Endothelial cell of umbilical vein (primary cell): ENCODE measurements at regions not wholly inside any gene's neighbourhood (a gene's known extent, or its start where the extent isn't known, plus 50 kb on each side); places are given as distances from the start of the nearest gene placed in this dataset.

Source experiments
- BruUV-seq: library from RNA; stranded (reverse); fragments of 400-500 nt; replicated peaks from 2 replicates; lab custom pipeline; 2021; lab: Mats Ljungman, UMichigan
- CTCF ChIA-PET: fragments of 300-600, 350-600 bp; sonication (Branson Sonifier 250); formaldehyde crosslinking; loops from one replicate; lab custom pipeline; 2021; ENCODE audit warnings: antibody characterized with exemption, inconsistent platforms; lab: Charles Lee
- POLR2A ChIA-PET: fragments of 300-600, 350-600 bp; sonication (Branson Sonifier 250); formaldehyde crosslinking; loops from one replicate; lab custom pipeline; 2021; ENCODE audit warnings: antibody characterized with exemption, inconsistent platforms; lab: Charles Lee
- DNase-seq: peaks from one replicate; pipeline ENCODE4 v3.0.0-alpha.2; 2011; ENCODE audit warnings: low read depth, low spot score
- FAIRE-seq: peaks from 2 replicates; lab custom pipeline; 2011; peaks lifted over from hg19 to GRCh38; lab: Jason Lieb, UNC
- H2AFZ ChIP-seq: 2 replicates; pipeline ENCODE4 v1.6.0; 2012; ENCODE audit warnings: low read depth, low read length, control low read depth, inconsistent platforms
- H3K27ac ChIP-seq: 2 replicates; pipeline ENCODE4 v1.5.1; 2011; ENCODE audit warnings: low read depth, mild to moderate bottlenecking, control low read depth, low read length, moderate library complexity; ENCODE audit not compliant: insufficient read depth
- H3K27me3 ChIP-seq, 2 experiments: 2 replicates each; pipeline versions ENCODE4 v1.6.0 to v1.6.1; 2011; ENCODE audit warnings: low read length in 2 of 2, mixed read lengths in 1 of 2; ENCODE audit not compliant: control insufficient read depth in 2 of 2, insufficient read depth in 2 of 2
- H3K36me3 ChIP-seq, 2 experiments: 2 replicates in 1 of 2; 3 replicates in 1 of 2; pipeline ENCODE4 v1.5.1; 2011; ENCODE audit warnings: low read length in 2 of 2, mild to moderate bottlenecking in 1 of 2, moderate library complexity in 1 of 2; ENCODE audit not compliant: control insufficient read depth in 2 of 2, insufficient read depth in 2 of 2; ENCODE audit errors: extremely low read depth in 1 of 2
- H3K4me1 ChIP-seq: 3 replicates; pipeline ENCODE4 v1.5.1; 2011; ENCODE audit warnings: mild to moderate bottlenecking, low read length; ENCODE audit not compliant: control insufficient read depth, insufficient read depth; ENCODE audit errors: extremely low read depth
- H3K4me2 ChIP-seq: 2 replicates; pipeline ENCODE4 v1.6.1; 2011; ENCODE audit warnings: low read length, control low read depth, mixed read lengths; ENCODE audit not compliant: insufficient read depth
- H3K4me3 ChIP-seq, 3 experiments: fragments of 200-600 bp in 1 of 3; sonication (generic), shearing (Covaris generic) in 1 of 3; replicated peaks in 1 of 3; 2 replicates each; pipeline ENCODE4 v1.5.1; 2011 to 2016; ENCODE audit warnings: control low read depth in 3 of 3, low read length in 3 of 3, mild to moderate bottlenecking in 2 of 3, inconsistent platforms in 1 of 3, low read depth in 1 of 3, moderate library complexity in 1 of 3; ENCODE audit not compliant: insufficient read depth in 1 of 3
- H3K79me2 ChIP-seq: 2 replicates; pipeline ENCODE4 v1.6.0; 2012; ENCODE audit warnings: low read length, inconsistent platforms; ENCODE audit not compliant: control insufficient read depth, insufficient read depth
- H3K9ac ChIP-seq: replicated peaks from 2 replicates; pipeline ENCODE3; 2011; ENCODE audit warnings: low read length, control low read depth; ENCODE audit not compliant: insufficient read depth; ENCODE audit errors: extremely low read depth
- H3K9me1 ChIP-seq: replicated peaks from 3 replicates; pipeline ENCODE4 v1.6.0; 2011; ENCODE audit warnings: mild to moderate bottlenecking, low read length; ENCODE audit not compliant: control insufficient read depth, insufficient read depth; ENCODE audit errors: extremely low read depth
- H3K9me3 ChIP-seq: replicated peaks from 2 replicates; pipeline ENCODE4 v1.5.1; 2012; ENCODE audit warnings: low read length, inconsistent platforms; ENCODE audit not compliant: control insufficient read depth, insufficient read depth
- H4K20me1 ChIP-seq: replicated peaks from 2 replicates; pipeline ENCODE3; 2011; ENCODE audit warnings: mild to moderate bottlenecking, low read length; ENCODE audit not compliant: control insufficient read depth, insufficient read depth; ENCODE audit errors: extremely low read depth
- CTCF ChIP-seq, 2 donors: IDR thresholded peaks; 1 replicate in 1 of 2; 2 replicates in 1 of 2; pipeline ENCODE4 v1.5.1; 2011; ENCODE audit warnings: low read length in 2 of 2, mild to moderate bottlenecking in 2 of 2, moderate library complexity in 2 of 2, control low read depth in 1 of 2, inconsistent platforms in 1 of 2, low read depth in 1 of 2; ENCODE audit not compliant: insufficient read depth in 1 of 2; ENCODE audit errors: extremely low read depth in 1 of 2
- EZH2 ChIP-seq: IDR thresholded peaks from 2 replicates; pipeline ENCODE4 v1.6.1; 2012; ENCODE audit warnings: borderline replicate concordance, low read depth, mild to moderate bottlenecking, moderate library complexity, low read length, inconsistent platforms; ENCODE audit not compliant: severe bottlenecking
- FOS ChIP-seq: IDR thresholded peaks from 2 replicates; pipeline ENCODE4 v1.6.1; 2011; ENCODE audit warnings: mild to moderate bottlenecking, low read length, moderate library complexity, borderline replicate concordance; ENCODE audit not compliant: insufficient read depth
- GATA2 ChIP-seq: IDR thresholded peaks from 2 replicates; pipeline ENCODE4 v1.7.0; 2011; ENCODE audit warnings: low read depth, mild to moderate bottlenecking, moderate library complexity, mixed read lengths, low read length; ENCODE audit not compliant: insufficient read length, insufficient read depth
- JUN ChIP-seq: IDR thresholded peaks from 2 replicates; pipeline ENCODE4 v1.6.1; 2011; ENCODE audit warnings: borderline replicate concordance, low read depth; ENCODE audit not compliant: insufficient read length, insufficient read depth
- MAX ChIP-seq: IDR thresholded peaks from 2 replicates; pipeline ENCODE4 v1.6.1; 2011; ENCODE audit not compliant: insufficient read depth, insufficient read length
- MYC ChIP-seq: IDR thresholded peaks from one replicate; pipeline ENCODE4 v1.6.1; 2011; ENCODE audit warnings: mild to moderate bottlenecking, low read depth, low read length
- POLR2A ChIP-seq: IDR thresholded peaks from 2 replicates; pipeline ENCODE4 v1.6.1; 2012; ENCODE audit warnings: low read depth, mild to moderate bottlenecking, control low read depth, low read length
- POLR2AphosphoS5 ChIP-seq: IDR thresholded peaks from 2 replicates; pipeline ENCODE4 v1.6.1; 2012; ENCODE audit warnings: low read depth, mild to moderate bottlenecking, control low read depth, low read length, moderate library complexity; ENCODE audit not compliant: insufficient read depth
- dilution Hi-C: fragments of 300-500 bp; cut with MboI; formaldehyde crosslinking; loops from one replicate; pipeline ENCODE4 v1.15.0; 2019; ENCODE audit warnings: low sequenced_read_pairs; ENCODE audit not compliant: extremely low pct_ligation_motif_present
- intact Hi-C: fragments of 100-400 bp; cut with micrococcal nuclease; formaldehyde crosslinking; loops from one replicate; pipeline ENCODE4 v1.10.0; 2022

GRCh38 chr11:115778928-115779650 lies 274.9 kb upstream of the CADM1 start:
- Histone ChIP-seq H3K79me2 (no peaks in the 10 kb centered on the region), H3K4me3 (no peak overlapping the region), H3K27me3 (no peaks in the 10 kb centered on the region), H3K27ac (no peak overlapping the region), H3K9me1 (no peaks in the 10 kb centered on the region), H3K9me3 (peaks cover 2% of the 10 kb centered on the region), H3K4me1 (no peaks in the 10 kb centered on the region), H4K20me1 (no peaks in the 10 kb centered on the region), H3K36me3 (no peaks in the 10 kb centered on the region), H3K9ac (no peak overlapping the region), H2AFZ (no peak overlapping the region), H3K4me2 (no peak overlapping the region)
- no peak for DNase-seq
- intact Hi-C loops, result no loop called here
- FAIRE-seq, result no peak
- TF ChIP-seq GATA2, result no peak
- TF ChIP-seq JUN, result no peak
- TF ChIP-seq EZH2, result no peak
- no peak for TF ChIP-seq FOS
- no peak for TF ChIP-seq POLR2AphosphoS5
- no peak for TF ChIP-seq CTCF (IDR thresholded peaks at IDR 0.05; ENCODE audit: extremely low read depth in 1 of 2, insufficient read depth in 1 of 2, low read depth in 1 of 2, low read length in 2 of 2)
- no peak for TF ChIP-seq MYC
- TF ChIP-seq MAX, result no peak
- no peak for TF ChIP-seq POLR2A
- no TSS peak for BruUV-seq
- dilution Hi-C loops, result no loop called here
- CTCF ChIA-PET, result no interaction called here
- POLR2A ChIA-PET, result no interaction called here
